ENCODE measurements at regions not wholly inside any gene's neighbourhood (a gene's known extent, or its start where the extent isn't known, plus 50 kb on each side); places are given as distances from the start of the nearest gene placed in this dataset.

DNA sequence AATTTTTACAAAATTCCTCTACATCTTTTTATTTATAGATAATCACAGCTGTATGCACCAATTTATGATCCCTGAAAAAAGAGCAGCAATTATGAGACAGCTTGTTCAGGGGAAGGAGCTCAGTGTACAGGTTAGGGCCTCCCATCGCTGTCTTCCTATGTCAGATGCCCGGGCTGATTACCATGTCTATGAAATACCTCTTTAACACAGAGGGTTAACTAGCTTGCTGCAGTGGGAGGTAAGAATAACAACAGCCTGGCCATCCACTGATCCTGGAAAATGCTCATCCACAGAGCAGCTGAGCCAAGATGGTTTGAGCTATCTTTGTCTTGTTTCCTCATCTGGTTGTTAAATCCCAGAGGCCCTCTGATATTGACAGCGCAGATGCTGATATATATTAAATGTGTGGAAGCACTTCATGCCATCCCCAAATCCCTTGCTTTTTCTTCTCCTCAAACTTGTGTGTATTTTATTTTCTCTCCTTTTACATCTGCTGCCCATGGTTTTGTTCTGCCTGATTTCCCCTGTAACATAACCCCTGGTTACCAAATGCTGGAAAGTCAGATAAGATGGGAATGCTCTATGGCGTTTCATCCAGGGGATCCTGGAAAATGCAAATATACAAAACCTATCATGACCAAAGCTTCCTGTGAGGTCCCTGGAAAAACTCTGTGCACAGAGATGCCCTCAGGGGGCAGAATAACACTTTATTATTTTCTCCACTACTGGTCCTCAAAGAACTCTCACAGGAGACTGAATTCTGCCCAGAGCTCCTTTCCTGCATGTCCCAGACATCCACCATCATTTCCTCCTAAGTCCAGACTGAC, 85.8 kb upstream of the PUDP start:
- DNase-seq (ENCODE audit: low spot score) (no peak), FAIRE-seq (no peak)

GRCh38 chrX:7228226-7228625, 80.3 kb upstream of the PUDP start:
- FAIRE-seq (no peak), DNase-seq (ENCODE audit: low spot score) (no peak)

DNA sequence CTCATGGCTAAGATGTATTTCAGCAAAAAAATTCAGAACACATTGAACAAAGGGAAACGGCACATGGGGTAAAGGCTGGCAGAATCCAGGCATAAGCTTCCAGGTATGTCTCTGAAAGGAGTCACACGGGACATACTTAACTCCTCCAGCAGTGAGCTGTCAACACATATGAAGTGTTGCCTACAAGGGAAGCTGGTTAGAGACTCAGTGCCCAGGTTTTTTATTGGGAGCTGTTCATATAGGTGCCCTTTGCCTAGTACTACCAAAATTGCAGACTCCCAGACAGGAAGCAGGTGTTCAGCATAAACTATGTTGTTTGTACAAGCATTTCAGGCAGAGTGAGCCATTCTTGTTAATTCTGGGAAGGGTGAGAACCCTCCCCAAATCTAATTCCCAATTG, 77.4 kb upstream of the PUDP start:
- no peak for DNase-seq (ENCODE audit: low spot score)

GRCh38 chrX:7223271-7223670, 75.3 kb upstream of the PUDP start:
- no peak for FAIRE-seq
- DNase-seq (ENCODE audit: low spot score) = no peak

More for the DNA sequence above, 77.4 kb upstream of the PUDP start:
- no peak for FAIRE-seq

DNA sequence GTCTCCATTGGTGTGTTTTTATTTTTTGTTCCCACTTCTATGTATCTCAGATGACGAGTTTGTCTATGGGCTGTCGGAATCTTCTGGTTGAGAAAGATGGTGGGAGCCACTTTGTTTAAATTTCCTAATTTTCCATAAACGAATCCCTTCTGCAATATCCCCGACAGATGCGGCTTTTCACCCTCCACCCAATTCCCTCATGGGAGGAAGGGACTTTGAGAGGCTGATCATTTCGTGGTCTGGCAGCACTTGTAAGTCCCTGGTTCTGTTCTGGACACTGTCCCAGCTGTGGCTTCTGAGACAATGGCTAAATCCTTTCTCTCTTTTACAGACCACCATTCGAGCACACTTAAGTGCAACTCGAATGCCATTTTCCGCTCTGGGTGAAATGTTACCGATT, 72.2 kb upstream of the PUDP start:
- DNase-seq (ENCODE audit: low spot score) (no peak), FAIRE-seq (no peak)

- DNase-seq (ENCODE audit: low spot score) (no peak), FAIRE-seq (no peak)
Measured at GRCh38 chrX:7219153-7219705, 71.3 kb upstream of the PUDP start.

GRCh38 chrX:7218321-7219152, 70.6 kb upstream of the PUDP start:
- no peak for FAIRE-seq
- DNase-seq (ENCODE audit: low spot score) = no peak

DNA sequence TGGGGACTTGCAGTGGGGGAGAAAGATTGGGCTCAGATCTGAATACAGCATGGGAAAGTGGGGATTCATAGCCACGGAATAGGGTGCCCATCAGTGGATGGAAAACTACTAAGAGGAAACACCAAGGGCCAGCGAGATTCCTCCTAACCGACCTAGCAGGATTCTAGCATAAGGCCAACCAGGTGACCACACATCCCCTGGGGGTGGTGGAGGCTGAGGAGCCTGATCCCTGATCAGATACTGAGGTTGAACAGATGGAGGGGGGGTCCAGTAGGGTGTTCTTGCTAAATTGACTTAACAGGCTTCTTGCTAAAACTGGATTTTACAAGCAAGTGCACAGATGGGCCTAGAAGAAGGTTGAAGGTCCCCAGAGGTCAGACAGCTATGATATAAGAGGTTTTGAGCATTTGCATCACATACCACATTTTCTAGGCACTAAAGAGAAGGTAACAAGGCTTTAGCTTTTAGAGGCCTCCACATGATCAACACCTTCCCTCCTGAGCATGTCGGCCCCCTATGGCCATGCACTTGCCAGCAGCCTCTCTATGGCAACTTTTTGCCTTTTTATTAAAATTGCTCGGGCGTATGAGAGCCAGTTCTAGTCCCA, 69.1 kb upstream of the PUDP start:
- no peak for DNase-seq (ENCODE audit: low spot score)

DNA sequence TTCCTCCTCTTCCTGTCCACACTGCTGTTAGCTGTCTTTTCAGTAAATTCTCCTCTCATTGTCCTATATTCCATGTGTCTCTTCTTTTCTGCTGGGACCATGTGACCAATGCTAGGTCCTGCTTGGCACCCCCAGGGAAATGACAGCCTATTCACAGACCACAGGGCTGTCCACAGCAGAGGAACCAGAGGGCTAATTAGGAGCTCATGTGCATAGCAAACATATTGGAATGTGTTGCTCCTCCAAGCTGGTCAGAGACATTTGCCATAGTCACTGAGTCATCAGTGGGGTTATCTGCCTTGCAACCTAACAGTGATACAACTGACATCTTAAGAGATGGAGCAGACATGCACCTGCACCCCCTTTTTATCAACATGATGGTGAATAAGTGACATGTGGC, 67.9 kb upstream of the PUDP start:
- DNase-seq (ENCODE audit: low spot score) (no peak), FAIRE-seq (no peak)

More for the DNA sequence above, 69.1 kb upstream of the PUDP start:
- no peak for FAIRE-seq

GRCh38 chrX:7214251-7214650, 66.3 kb upstream of the PUDP start:
- FAIRE-seq = no peak
- DNase-seq (ENCODE audit: low spot score) = peak; percentile 2

- DNase-seq (ENCODE audit: low spot score) = no peak
- no peak for FAIRE-seq
Measured at GRCh38 chrX:7205037-7205577, 57.2 kb upstream of the PUDP start.

- DNase-seq (ENCODE audit: low spot score) = no peak
- no peak for FAIRE-seq
Measured at GRCh38 chrX:7204619-7205018, 56.7 kb upstream of the PUDP start.

DNA sequence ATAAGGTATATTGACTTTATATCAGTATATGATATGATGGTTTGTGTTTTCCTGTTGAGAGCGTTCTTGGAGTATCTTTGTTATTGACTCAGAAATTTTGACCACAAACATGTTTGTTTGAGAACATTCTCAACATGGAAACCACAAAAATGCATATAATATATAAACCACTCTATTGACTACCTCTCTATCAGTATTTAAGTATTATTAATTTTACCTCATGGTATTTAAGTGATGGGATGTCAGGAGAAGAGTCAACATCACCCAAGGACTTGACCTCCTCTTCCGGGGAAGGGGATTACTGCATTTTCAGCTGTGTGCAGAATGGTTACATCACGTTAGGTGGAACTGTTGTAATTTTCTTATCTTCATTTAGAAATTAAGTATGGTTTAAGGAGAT, 54.3 kb upstream of the PUDP start:
- DNase-seq (ENCODE audit: low spot score) (no peak), FAIRE-seq (no peak)

- DNase-seq (ENCODE audit: low spot score) (no peak), FAIRE-seq (no peak)
Measured at GRCh38 chrX:7201496-7201895, 53.5 kb upstream of the PUDP start.

DNA sequence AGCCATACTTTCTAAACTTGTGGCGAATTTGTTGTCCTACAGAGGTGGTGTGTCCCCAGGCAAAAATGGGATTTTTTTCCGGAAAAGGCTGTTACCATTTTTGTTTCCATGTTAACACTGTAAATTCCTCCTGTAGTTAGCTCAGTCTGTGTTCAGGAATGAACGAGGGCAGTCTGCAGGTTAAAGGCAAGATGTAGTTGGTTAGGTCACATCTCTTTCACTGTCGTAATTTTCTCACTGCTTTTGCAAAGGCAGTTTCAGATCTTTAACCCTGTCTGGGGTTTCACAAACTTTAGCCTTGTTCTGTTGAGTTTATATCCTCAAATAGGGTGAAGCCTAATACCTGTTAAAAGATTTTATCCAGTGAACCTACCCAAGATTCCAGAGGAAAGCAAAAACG, 50.5 kb upstream of the PUDP start:
- no peak for FAIRE-seq

More for the DNA sequence above, 50.5 kb upstream of the PUDP start:
- DNase-seq (ENCODE audit: low spot score) = no peak

All from urothelium cell line (cell line).